ENCODE measurements at regions not wholly inside any gene's neighbourhood (a gene's known extent, or its start where the extent isn't known, plus 50 kb on each side); places are given as distances from the start of the nearest gene placed in this dataset.

DNA sequence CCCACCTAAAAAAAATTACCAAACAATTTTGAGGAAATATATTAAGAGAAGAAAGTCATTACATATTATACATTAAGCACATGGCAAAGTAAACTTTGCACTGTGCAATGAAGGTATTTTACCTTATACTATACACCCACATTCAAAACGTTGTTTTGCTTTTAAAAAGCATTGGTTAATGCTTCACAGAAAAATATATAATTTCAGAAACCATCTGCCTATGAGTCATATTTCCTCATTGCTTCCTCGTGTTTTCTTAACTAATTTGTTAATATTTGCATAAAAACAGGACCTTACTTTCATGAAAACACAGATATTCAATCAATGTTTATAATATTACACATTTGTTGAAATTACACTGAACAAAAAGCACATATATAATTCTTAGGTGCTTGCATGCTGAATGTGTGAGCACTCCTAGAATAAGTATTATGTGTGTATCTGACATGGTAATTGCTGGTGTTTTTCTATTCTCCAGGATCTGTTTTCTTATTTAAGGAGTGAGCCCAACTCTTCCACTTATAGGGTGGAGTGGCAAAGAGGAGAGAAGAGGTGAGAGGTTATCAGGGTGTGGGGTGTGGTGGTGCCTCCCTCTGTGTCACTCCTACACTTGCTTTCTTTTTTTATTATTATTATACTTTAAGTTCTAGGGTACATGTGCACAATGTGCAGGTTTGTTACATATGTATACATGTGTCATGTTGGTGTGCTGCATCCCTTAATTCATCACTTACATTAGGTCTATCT is 95.1 kb upstream of the IQCM start:
- no peaks in the 10 kb centered on the region for H3K79me2 ChIP-seq (ENCODE audit: insufficient read depth, low read length)
- no peaks in the 10 kb centered on the region for H3K9me3 ChIP-seq (ENCODE audit: low read length)
- no peaks in the 10 kb centered on the region for H4K20me1 ChIP-seq (ENCODE audit: insufficient read depth, low read length)
- intact Hi-C loops (cut with micrococcal nuclease; ENCODE audit: unreplicated experiment) (no loop called here), in situ Hi-C loops (cut with HindIII; ENCODE audit: extremely low pct_ligation_motif_present, low pct_unique_long_range_greater_than_20kb) (no loop called here)
- H3K36me3 ChIP-seq (replicated peaks in 1 of 2; ENCODE audit: control insufficient read depth in 1 of 2, insufficient read depth in 2 of 2, low read length in 2 of 2), result no peaks in the 10 kb centered on the region
- POLR2A ChIA-PET, result no interaction called here
- no peak for FAIRE-seq
- BruUV-seq (replicated peaks), result no TSS peak
- no peaks in the 10 kb centered on the region for H3K4me1 ChIP-seq (ENCODE audit: insufficient read depth, low read length)
- no peaks in the 10 kb centered on the region for H3K27me3 ChIP-seq (ENCODE audit: control insufficient read depth in 1 of 2, insufficient read depth in 2 of 2, low read length in 2 of 2)
- no peak for DNase-seq (ENCODE audit: low spot score)
- H3K9ac ChIP-seq (ENCODE audit: insufficient read depth, low read depth, low read length), result no peak overlapping the region
- H3K4me3 ChIP-seq (replicated peaks in 1 of 3; ENCODE audit: insufficient read depth in 1 of 3, low read depth in 2 of 3, low read length in 3 of 3), result no peak overlapping the region
- WGBS (ENCODE audit: low lambda C conversion rate), result 0% methylated on average over 2 of the region's 2 CpGs
- H3K27ac ChIP-seq (ENCODE audit: extremely low read length, insufficient read depth, low read length), result no peak overlapping the region
- no peak overlapping the region for H3K4me2 ChIP-seq (ENCODE audit: low read depth, low read length)
- no peak for ATAC-seq
- H2AFZ ChIP-seq (ENCODE audit: low read length), result no peak overlapping the region
- CTCF ChIA-PET (ENCODE audit: low intra/inter-chr PET ratio, low total read pairs), result no interaction called here
- TF ChIP-seq, protein P1, sequence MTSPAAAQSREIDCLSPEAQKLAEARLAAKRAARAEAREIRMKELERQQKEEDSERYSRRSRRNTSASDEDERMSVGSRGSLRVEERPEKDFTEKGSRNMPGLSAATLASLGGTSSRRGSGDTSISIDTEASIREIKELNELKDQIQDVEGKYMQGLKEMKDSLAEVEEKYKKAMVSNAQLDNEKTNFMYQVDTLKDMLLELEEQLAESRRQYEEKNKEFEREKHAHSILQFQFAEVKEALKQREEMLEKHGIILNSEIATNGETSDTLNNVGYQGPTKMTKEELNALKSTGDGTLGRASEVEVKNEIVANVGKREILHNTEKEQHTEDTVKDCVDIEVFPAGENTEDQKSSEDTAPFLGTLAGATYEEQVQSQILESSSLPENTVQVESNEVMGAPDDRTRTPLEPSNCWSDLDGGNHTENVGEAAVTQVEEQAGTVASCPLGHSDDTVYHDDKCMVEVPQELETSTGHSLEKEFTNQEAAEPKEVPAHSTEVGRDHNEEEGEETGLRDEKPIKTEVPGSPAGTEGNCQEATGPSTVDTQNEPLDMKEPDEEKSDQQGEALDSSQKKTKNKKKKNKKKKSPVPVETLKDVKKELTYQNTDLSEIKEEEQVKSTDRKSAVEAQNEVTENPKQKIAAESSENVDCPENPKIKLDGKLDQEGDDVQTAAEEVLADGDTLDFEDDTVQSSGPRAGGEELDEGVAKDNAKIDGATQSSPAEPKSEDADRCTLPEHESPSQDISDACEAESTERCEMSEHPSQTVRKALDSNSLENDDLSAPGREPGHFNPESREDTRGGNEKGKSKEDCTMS (CRISPR knock-in tag; conservative IDR thresholded peaks at IDR 0.05), result no peak
- TF ChIP-seq, protein P2, sequence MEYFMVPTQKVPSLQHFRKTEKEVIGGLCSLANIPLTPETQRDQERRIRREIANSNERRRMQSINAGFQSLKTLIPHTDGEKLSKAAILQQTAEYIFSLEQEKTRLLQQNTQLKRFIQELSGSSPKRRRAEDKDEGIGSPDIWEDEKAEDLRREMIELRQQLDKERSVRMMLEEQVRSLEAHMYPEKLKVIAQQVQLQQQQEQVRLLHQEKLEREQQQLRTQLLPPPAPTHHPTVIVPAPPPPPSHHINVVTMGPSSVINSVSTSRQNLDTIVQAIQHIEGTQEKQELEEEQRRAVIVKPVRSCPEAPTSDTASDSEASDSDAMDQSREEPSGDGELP (IDR thresholded peaks at IDR 0.05; ENCODE audit: borderline replicate concordance, low read depth), result no peak
- TF ChIP-seq PLRG1 (conservative IDR thresholded peaks at IDR 0.05) (no peak), TBX3 (IDR thresholded peaks at IDR 0.05; ENCODE audit: borderline replicate concordance) (no peak), ZNF446 (CRISPR knock-in tag; IDR thresholded peaks at IDR 0.05) (no peak), NR1H2 (CRISPR knock-in tag; IDR thresholded peaks at IDR 0.05; ENCODE audit: borderline replicate concordance, low read depth) (no peak), PRMT3 (CRISPR knock-in tag; IDR thresholded peaks at IDR 0.05; ENCODE audit: borderline replicate concordance, low read depth) (no peak), ZNF652 (CRISPR knock-in tag; IDR thresholded peaks at IDR 0.05; ENCODE audit: borderline replicate concordance, low read depth) (no peak), TRIM24 (CRISPR knock-in tag; IDR thresholded peaks at IDR 0.05) (no peak)
- TF ChIP-seq, protein P3, sequence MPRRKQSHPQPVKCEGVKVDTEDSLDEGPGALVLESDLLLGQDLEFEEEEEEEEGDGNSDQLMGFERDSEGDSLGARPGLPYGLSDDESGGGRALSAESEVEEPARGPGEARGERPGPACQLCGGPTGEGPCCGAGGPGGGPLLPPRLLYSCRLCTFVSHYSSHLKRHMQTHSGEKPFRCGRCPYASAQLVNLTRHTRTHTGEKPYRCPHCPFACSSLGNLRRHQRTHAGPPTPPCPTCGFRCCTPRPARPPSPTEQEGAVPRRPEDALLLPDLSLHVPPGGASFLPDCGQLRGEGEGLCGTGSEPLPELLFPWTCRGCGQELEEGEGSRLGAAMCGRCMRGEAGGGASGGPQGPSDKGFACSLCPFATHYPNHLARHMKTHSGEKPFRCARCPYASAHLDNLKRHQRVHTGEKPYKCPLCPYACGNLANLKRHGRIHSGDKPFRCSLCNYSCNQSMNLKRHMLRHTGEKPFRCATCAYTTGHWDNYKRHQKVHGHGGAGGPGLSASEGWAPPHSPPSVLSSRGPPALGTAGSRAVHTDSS (CRISPR knock-in tag; conservative IDR thresholded peaks at IDR 0.05), result no peak
- TF ChIP-seq, protein P4, sequence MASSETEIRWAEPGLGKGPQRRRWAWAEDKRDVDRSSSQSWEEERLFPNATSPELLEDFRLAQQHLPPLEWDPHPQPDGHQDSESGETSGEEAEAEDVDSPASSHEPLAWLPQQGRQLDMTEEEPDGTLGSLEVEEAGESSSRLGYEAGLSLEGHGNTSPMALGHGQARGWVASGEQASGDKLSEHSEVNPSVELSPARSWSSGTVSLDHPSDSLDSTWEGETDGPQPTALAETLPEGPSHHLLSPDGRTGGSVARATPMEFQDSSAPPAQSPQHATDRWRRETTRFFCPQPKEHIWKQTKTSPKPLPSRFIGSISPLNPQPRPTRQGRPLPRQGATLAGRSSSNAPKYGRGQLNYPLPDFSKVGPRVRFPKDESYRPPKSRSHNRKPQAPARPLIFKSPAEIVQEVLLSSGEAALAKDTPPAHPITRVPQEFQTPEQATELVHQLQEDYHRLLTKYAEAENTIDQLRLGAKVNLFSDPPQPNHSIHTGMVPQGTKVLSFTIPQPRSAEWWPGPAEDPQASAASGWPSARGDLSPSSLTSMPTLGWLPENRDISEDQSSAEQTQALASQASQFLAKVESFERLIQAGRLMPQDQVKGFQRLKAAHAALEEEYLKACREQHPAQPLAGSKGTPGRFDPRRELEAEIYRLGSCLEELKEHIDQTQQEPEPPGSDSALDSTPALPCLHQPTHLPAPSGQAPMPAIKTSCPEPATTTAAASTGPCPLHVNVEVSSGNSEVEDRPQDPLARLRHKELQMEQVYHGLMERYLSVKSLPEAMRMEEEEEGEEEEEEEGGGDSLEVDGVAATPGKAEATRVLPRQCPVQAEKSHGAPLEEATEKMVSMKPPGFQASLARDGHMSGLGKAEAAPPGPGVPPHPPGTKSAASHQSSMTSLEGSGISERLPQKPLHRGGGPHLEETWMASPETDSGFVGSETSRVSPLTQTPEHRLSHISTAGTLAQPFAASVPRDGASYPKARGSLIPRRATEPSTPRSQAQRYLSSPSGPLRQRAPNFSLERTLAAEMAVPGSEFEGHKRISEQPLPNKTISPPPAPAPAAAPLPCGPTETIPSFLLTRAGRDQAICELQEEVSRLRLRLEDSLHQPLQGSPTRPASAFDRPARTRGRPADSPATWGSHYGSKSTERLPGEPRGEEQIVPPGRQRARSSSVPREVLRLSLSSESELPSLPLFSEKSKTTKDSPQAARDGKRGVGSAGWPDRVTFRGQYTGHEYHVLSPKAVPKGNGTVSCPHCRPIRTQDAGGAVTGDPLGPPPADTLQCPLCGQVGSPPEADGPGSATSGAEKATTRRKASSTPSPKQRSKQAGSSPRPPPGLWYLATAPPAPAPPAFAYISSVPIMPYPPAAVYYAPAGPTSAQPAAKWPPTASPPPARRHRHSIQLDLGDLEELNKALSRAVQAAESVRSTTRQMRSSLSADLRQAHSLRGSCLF (CRISPR knock-in tag; IDR thresholded peaks at IDR 0.05; ENCODE audit: borderline replicate concordance), result no peak
- TF ChIP-seq, protein P5, sequence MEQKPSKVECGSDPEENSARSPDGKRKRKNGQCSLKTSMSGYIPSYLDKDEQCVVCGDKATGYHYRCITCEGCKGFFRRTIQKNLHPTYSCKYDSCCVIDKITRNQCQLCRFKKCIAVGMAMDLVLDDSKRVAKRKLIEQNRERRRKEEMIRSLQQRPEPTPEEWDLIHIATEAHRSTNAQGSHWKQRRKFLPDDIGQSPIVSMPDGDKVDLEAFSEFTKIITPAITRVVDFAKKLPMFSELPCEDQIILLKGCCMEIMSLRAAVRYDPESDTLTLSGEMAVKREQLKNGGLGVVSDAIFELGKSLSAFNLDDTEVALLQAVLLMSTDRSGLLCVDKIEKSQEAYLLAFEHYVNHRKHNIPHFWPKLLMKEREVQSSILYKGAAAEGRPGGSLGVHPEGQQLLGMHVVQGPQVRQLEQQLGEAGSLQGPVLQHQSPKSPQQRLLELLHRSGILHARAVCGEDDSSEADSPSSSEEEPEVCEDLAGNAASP (CRISPR knock-in tag; IDR thresholded peaks at IDR 0.05; ENCODE audit: borderline replicate concordance), result no peak
